GM23338 (cell line): ENCODE measurements at regions not wholly inside any gene's neighbourhood (a gene's known extent, or its start where the extent isn't known, plus 50 kb on each side); places are given as distances from the start of the nearest gene placed in this dataset.

Source experiments
- ATAC-seq: fragments of 200-7000 bp; cut with Tn5 transposase; 3 replicates; pipeline ENCODE4 v1.9.1; 2020
- DNase-seq: peaks from one replicate; pipeline ENCODE4 v3.0.0-alpha.2; 2015; ENCODE audit warnings: low spot score
- H2AFZ ChIP-seq: fragments of 200-600 bp; sonication (generic); 2 replicates; pipeline ENCODE4 v1.8.0; 2016; ENCODE audit warnings: antibody characterized with exemption, mild to moderate bottlenecking, moderate library complexity
- H3F3A ChIP-seq: fragments of 200-600 bp; sonication (generic); replicated peaks from 2 replicates; pipeline ENCODE4 v1.8.0; 2017; ENCODE audit warnings: antibody characterized with exemption, mixed run types, low read depth
- H3K27ac ChIP-seq: fragments of 200-600 bp; sonication (generic); 2 replicates; pipeline ENCODE4 v1.6.1; 2016; ENCODE audit warnings: low read depth
- H3K27me3 ChIP-seq: fragments of 200-600 bp; sonication (generic); 2 replicates; pipeline ENCODE4 v1.8.0; 2016; ENCODE audit warnings: mild to moderate bottlenecking, mixed run types, moderate library complexity; ENCODE audit not compliant: insufficient read depth
- H3K36me3 ChIP-seq: fragments of 200-600 bp; sonication (generic); 2 replicates; pipeline ENCODE4 v1.8.0; 2016; ENCODE audit warnings: mild to moderate bottlenecking; ENCODE audit not compliant: insufficient read depth
- H3K4me1 ChIP-seq: fragments of 200-600 bp; sonication (generic); 2 replicates; pipeline ENCODE4 v1.8.0; 2016; ENCODE audit warnings: mild to moderate bottlenecking, moderate library complexity; ENCODE audit not compliant: insufficient read depth
- H3K4me2 ChIP-seq: fragments of 200-600 bp; sonication (generic); 2 replicates; pipeline ENCODE4 v1.7.1; 2017; ENCODE audit warnings: mixed run types
- H3K4me3 ChIP-seq: fragments of 200-600 bp; sonication (generic); 2 replicates; pipeline ENCODE4 v1.6.1; 2016; ENCODE audit warnings: mixed run types
- H3K79me2 ChIP-seq: fragments of 200-600 bp; sonication (generic); replicated peaks from 2 replicates; pipeline ENCODE4 v1.8.0; 2017; ENCODE audit warnings: mild to moderate bottlenecking; ENCODE audit not compliant: insufficient read depth
- H3K9me2 ChIP-seq: fragments of 200-600 bp; sonication (generic); 2 replicates; pipeline ENCODE4 v1.8.0; 2017; ENCODE audit not compliant: insufficient read depth
- H4K20me1 ChIP-seq: fragments of 200-600 bp; sonication (generic); replicated peaks from 2 replicates; pipeline ENCODE4 v1.8.0; 2017; ENCODE audit warnings: mild to moderate bottlenecking; ENCODE audit not compliant: insufficient read depth
- H3K27ac Mint-ChIP-seq: 2 replicates; pipeline ENCODE4 v1.8.0; 2020; ENCODE audit warnings: inconsistent platforms, mild to moderate bottlenecking, moderate library complexity, mixed read lengths
- H3K27me3 Mint-ChIP-seq: 3 replicates; pipeline ENCODE4 v1.8.0; 2022; ENCODE audit warnings: low read depth, mild to moderate bottlenecking, moderate library complexity, mixed read lengths, inconsistent platforms; ENCODE audit not compliant: insufficient read depth, poor library complexity
- H3K36me3 Mint-ChIP-seq: 3 replicates; pipeline ENCODE4 v1.8.0; 2021; ENCODE audit warnings: low read depth, mild to moderate bottlenecking, inconsistent platforms, moderate library complexity, mixed read lengths
- H3K4me1 Mint-ChIP-seq: 3 replicates; pipeline ENCODE4 v1.8.0; 2020; ENCODE audit warnings: mild to moderate bottlenecking, inconsistent platforms, mixed read lengths
- H3K4me3 Mint-ChIP-seq: 3 replicates; pipeline ENCODE4 v1.8.0; 2021; ENCODE audit warnings: moderate library complexity, mild to moderate bottlenecking, inconsistent platforms, mixed read lengths
- H3K9me3 Mint-ChIP-seq: 3 replicates; pipeline ENCODE4 v1.8.0; 2020; ENCODE audit warnings: moderate library complexity, mild to moderate bottlenecking, inconsistent platforms, mixed read lengths
- CREB1 ChIP-seq: fragments of 250-450 bp; sonication (Bioruptor Pico); IDR thresholded peaks from 2 replicates; pipeline ENCODE4 v1.5.0; 2020; ENCODE audit warnings: low read depth, mild to moderate bottlenecking, moderate library complexity
- EZH2 ChIP-seq: fragments of 200-600 bp; sonication (generic); IDR thresholded peaks from one replicate; pipeline ENCODE4 v1.8.0; 2017; ENCODE audit warnings: antibody characterized with exemption, mild to moderate bottlenecking, low read depth; ENCODE audit not compliant: unreplicated experiment
- EZH2phosphoT487 ChIP-seq: fragments of 200-600 bp; sonication (generic); IDR thresholded peaks from one replicate; pipeline ENCODE4 v1.8.1; 2018; ENCODE audit warnings: antibody characterized with exemption; ENCODE audit not compliant: unreplicated experiment
- JUNB ChIP-seq: IDR thresholded peaks from one replicate; pipeline ENCODE4 v1.6.1; 2016; ENCODE audit warnings: antibody characterized with exemption; ENCODE audit not compliant: unreplicated experiment
- NANOG ChIP-seq: IDR thresholded peaks from 2 replicates; pipeline ENCODE4 v1.6.1; 2016; ENCODE audit warnings: antibody characterized with exemption, borderline replicate concordance
- POLR2AphosphoS5 ChIP-seq: IDR thresholded peaks from 2 replicates; pipeline ENCODE4 v1.6.1; 2016; ENCODE audit warnings: antibody characterized with exemption, low read depth
- STAT1 ChIP-seq: IDR thresholded peaks from one replicate; pipeline ENCODE4 v1.6.1; 2016; ENCODE audit warnings: antibody characterized with exemption; ENCODE audit not compliant: unreplicated experiment
- ZNF114 ChIP-seq: fragments of 250-450 bp; sonication (Bioruptor Pico); IDR thresholded peaks from 2 replicates; pipeline ENCODE4 v1.5.0; 2020; ENCODE audit warnings: mild to moderate bottlenecking, moderate library complexity
- ZNF331 ChIP-seq: fragments of 250-450 bp; sonication (Bioruptor Pico); IDR thresholded peaks from 2 replicates; pipeline ENCODE4 v1.5.0; 2020; ENCODE audit warnings: low read depth, mild to moderate bottlenecking, moderate library complexity
- TF ChIP-seq, protein P1 (sequence below): IDR thresholded peaks from 2 replicates; pipeline ENCODE4 v1.6.1; 2016; ENCODE audit warnings: antibody characterized with exemption
- TF ChIP-seq, protein P2 (sequence below), 2 experiments: fragments of 200-600 bp in 1 of 2; sonication (generic) in 1 of 2; conservative IDR thresholded peaks; 2 replicates each; pipeline versions ENCODE4 v1.5.1 to v1.6.1; 2016 to 2017; ENCODE audit warnings: antibody characterized with exemption in 2 of 2, low read depth in 2 of 2, mild to moderate bottlenecking in 2 of 2, moderate library complexity in 1 of 2
- TF ChIP-seq, protein P3 (sequence below): IDR thresholded peaks from one replicate; pipeline ENCODE4 v1.6.1; 2018; ENCODE audit warnings: antibody characterized with exemption; ENCODE audit not compliant: unreplicated experiment
- TF ChIP-seq, protein P4 (sequence below): fragments of 250-450 bp; sonication (Bioruptor Pico); IDR thresholded peaks from 2 replicates; pipeline ENCODE4 v1.5.0; 2020; ENCODE audit warnings: mild to moderate bottlenecking, moderate library complexity

DNA sequence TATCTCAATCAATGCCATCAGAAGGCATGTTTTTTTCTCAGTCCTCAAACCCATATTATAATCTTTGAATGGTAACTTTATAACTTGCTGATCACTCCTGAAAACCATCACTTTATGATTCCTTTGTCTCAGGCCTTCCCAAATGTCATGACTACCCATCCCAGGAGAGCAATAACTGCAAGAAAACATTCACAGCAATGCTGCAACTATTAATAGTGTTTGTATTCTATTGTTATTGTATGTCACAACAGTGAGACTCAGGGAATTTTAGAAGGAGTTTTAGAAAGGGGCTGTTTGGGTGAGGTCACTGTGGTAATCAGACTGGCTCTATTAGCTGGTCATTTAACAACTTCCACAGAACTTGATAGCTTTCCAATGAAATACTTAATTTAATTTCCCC, 301.4 kb upstream of the TBX18 start (continued):
- no peak for TF ChIP-seq CREB1
- TF ChIP-seq STAT1, result no peak
- TF ChIP-seq JUNB, result no peak
- TF ChIP-seq, protein P1, sequence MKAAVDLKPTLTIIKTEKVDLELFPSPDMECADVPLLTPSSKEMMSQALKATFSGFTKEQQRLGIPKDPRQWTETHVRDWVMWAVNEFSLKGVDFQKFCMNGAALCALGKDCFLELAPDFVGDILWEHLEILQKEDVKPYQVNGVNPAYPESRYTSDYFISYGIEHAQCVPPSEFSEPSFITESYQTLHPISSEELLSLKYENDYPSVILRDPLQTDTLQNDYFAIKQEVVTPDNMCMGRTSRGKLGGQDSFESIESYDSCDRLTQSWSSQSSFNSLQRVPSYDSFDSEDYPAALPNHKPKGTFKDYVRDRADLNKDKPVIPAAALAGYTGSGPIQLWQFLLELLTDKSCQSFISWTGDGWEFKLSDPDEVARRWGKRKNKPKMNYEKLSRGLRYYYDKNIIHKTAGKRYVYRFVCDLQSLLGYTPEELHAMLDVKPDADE, result no peak

DNA sequence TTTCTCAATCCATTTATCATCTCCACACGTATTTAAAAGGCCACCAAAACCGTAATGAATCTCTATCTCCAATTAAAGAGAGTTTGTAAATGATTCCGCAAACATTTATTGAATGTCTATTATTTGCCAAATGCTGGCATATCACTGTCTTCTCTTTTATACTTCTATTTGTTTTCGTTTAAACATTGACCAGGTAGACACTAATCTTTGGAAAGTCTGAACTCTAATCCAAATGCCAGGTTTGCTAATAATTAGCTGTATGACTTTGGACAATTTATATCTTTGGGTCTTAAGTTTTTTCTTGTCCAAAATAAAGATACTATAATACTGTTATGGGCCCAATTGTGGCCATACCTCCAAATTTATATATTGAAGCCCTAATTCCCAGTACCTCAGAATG, 299.2 kb upstream of the TBX18 start:
- Histone ChIP-seq H4K20me1 (no peaks in the 10 kb centered on the region), H3K4me2 (no peak overlapping the region), H3K4me1 (no peaks in the 10 kb centered on the region), H3F3A (no peaks in the 10 kb centered on the region), H3K4me3 (no peak overlapping the region), H3K79me2 (no peaks in the 10 kb centered on the region), H2AFZ (no peak overlapping the region), H3K27ac (no peak overlapping the region), H3K36me3 (no peaks in the 10 kb centered on the region), H3K9me2 (no peaks in the 10 kb centered on the region), H3K27me3 (no peaks in the 10 kb centered on the region)
- Mint-ChIP-seq H3K36me3 (no peaks in the 10 kb centered on the region), H3K27ac (no peak overlapping the region), H3K27me3 (peaks cover 2% of the 10 kb centered on the region), H3K9me3 (no peaks in the 10 kb centered on the region; the same call in 2 of the 3 replicates), H3K4me3 (no peak overlapping the region), H3K4me1 (peaks cover 8% of the 10 kb centered on the region)
- ATAC-seq (no peak), DNase-seq (no peak)
- TF ChIP-seq POLR2AphosphoS5 (no peak), NANOG (no peak), ZNF331 (CRISPR knock-in tag) (no peak), EZH2 (no peak), EZH2phosphoT487 (no peak), JUNB (no peak), CREB1 (no peak), ZNF114 (no peak), STAT1 (no peak)
- TF ChIP-seq, protein P2, sequence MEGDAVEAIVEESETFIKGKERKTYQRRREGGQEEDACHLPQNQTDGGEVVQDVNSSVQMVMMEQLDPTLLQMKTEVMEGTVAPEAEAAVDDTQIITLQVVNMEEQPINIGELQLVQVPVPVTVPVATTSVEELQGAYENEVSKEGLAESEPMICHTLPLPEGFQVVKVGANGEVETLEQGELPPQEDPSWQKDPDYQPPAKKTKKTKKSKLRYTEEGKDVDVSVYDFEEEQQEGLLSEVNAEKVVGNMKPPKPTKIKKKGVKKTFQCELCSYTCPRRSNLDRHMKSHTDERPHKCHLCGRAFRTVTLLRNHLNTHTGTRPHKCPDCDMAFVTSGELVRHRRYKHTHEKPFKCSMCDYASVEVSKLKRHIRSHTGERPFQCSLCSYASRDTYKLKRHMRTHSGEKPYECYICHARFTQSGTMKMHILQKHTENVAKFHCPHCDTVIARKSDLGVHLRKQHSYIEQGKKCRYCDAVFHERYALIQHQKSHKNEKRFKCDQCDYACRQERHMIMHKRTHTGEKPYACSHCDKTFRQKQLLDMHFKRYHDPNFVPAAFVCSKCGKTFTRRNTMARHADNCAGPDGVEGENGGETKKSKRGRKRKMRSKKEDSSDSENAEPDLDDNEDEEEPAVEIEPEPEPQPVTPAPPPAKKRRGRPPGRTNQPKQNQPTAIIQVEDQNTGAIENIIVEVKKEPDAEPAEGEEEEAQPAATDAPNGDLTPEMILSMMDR (conservative IDR thresholded peaks at IDR 0.05; ENCODE audit: low read depth in 2 of 2), result no peak
- TF ChIP-seq, protein P3, sequence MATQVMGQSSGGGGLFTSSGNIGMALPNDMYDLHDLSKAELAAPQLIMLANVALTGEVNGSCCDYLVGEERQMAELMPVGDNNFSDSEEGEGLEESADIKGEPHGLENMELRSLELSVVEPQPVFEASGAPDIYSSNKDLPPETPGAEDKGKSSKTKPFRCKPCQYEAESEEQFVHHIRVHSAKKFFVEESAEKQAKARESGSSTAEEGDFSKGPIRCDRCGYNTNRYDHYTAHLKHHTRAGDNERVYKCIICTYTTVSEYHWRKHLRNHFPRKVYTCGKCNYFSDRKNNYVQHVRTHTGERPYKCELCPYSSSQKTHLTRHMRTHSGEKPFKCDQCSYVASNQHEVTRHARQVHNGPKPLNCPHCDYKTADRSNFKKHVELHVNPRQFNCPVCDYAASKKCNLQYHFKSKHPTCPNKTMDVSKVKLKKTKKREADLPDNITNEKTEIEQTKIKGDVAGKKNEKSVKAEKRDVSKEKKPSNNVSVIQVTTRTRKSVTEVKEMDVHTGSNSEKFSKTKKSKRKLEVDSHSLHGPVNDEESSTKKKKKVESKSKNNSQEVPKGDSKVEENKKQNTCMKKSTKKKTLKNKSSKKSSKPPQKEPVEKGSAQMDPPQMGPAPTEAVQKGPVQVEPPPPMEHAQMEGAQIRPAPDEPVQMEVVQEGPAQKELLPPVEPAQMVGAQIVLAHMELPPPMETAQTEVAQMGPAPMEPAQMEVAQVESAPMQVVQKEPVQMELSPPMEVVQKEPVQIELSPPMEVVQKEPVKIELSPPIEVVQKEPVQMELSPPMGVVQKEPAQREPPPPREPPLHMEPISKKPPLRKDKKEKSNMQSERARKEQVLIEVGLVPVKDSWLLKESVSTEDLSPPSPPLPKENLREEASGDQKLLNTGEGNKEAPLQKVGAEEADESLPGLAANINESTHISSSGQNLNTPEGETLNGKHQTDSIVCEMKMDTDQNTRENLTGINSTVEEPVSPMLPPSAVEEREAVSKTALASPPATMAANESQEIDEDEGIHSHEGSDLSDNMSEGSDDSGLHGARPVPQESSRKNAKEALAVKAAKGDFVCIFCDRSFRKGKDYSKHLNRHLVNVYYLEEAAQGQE, result no peak
- TF ChIP-seq, protein P4, sequence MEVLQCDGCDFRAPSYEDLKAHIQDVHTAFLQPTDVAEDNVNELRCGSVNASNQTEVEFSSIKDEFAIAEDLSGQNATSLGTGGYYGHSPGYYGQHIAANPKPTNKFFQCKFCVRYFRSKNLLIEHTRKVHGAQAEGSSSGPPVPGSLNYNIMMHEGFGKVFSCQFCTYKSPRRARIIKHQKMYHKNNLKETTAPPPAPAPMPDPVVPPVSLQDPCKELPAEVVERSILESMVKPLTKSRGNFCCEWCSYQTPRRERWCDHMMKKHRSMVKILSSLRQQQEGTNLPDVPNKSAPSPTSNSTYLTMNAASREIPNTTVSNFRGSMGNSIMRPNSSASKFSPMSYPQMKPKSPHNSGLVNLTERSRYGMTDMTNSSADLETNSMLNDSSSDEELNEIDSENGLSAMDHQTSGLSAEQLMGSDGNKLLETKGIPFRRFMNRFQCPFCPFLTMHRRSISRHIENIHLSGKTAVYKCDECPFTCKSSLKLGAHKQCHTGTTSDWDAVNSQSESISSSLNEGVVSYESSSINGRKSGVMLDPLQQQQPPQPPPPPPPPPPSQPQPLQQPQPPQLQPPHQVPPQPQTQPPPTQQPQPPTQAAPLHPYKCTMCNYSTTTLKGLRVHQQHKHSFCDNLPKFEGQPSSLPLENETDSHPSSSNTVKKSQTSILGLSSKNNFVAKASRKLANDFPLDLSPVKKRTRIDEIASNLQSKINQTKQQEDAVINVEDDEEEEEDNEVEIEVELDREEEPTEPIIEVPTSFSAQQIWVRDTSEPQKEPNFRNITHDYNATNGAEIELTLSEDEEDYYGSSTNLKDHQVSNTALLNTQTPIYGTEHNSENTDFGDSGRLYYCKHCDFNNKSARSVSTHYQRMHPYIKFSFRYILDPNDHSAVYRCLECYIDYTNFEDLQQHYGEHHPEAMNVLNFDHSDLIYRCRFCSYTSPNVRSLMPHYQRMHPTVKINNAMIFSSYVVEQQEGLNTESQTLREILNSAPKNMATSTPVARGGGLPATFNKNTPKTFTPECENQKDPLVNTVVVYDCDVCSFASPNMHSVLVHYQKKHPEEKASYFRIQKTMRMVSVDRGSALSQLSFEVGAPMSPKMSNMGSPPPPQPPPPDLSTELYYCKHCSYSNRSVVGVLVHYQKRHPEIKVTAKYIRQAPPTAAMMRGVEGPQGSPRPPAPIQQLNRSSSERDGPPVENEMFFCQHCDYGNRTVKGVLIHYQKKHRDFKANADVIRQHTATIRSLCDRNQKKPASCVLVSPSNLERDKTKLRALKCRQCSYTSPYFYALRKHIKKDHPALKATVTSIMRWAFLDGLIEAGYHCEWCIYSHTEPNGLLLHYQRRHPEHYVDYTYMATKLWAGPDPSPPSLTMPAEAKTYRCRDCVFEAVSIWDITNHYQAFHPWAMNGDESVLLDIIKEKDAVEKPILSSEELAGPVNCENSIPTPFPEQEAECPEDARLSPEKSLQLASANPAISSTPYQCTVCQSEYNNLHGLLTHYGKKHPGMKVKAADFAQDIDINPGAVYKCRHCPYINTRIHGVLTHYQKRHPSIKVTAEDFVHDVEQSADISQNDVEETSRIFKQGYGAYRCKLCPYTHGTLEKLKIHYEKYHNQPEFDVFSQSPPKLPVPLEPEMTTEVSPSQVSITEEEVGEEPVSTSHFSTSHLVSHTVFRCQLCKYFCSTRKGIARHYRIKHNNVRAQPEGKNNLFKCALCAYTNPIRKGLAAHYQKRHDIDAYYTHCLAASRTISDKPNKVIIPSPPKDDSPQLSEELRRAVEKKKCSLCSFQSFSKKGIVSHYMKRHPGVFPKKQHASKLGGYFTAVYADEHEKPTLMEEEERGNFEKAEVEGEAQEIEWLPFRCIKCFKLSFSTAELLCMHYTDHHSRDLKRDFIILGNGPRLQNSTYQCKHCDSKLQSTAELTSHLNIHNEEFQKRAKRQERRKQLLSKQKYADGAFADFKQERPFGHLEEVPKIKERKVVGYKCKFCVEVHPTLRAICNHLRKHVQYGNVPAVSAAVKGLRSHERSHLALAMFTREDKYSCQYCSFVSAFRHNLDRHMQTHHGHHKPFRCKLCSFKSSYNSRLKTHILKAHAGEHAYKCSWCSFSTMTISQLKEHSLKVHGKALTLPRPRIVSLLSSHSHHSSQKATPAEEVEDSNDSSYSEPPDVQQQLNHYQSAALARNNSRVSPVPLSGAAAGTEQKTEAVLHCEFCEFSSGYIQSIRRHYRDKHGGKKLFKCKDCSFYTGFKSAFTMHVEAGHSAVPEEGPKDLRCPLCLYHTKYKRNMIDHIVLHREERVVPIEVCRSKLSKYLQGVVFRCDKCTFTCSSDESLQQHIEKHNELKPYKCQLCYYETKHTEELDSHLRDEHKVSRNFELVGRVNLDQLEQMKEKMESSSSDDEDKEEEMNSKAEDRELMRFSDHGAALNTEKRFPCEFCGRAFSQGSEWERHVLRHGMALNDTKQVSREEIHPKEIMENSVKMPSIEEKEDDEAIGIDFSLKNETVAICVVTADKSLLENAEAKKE (CRISPR knock-in tag), result no peak
